ENCODE measurements at regions not wholly inside any gene's neighbourhood (a gene's known extent, or its start where the extent isn't known, plus 50 kb on each side); places are given as distances from the start of the nearest gene placed in this dataset.

DNA sequence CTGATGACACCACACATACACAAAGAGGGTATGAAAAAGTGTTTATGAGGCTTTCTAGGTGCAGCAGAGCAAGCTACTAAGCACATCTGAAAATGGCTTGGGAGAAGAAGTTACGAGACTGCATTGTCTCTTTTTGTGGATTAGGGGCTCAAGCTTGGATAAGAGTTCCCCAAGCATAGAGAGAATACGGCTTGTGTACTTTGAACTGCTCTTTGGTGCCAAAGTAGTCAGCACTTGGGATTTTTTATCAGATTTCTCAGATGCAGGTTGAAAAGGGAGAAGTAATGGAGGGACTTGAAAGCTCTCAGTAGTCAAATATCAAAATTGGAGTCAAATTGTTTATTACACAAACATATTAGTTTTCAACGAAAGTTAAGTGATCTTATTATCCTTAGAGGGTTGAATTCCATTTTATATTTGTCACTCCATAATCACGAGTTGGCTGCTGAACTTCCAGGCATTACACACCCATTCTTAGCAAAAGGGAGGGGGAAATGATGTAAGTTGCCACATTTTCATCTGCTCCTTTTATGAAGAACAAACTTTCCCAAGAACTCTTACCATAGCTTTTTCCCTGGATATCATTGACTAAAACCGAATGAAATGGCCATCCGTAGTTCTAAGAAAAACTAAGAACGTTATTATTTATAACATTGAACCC lies 1904.9 kb downstream of the PCDH7 start:
- Histone ChIP-seq H3K4me3 (ENCODE audit: low read length) (no peak overlapping the region), H3K36me3 (ENCODE audit: control insufficient read depth, insufficient read depth, low read length) (no peaks in the 10 kb centered on the region), H3K4me1 (ENCODE audit: control insufficient read depth, insufficient read depth, low read length) (no peaks in the 10 kb centered on the region), H3K9me3 (ENCODE audit: control insufficient read depth, insufficient read depth, low read length) (peaks cover 8% of the 10 kb centered on the region), H3K27ac (ENCODE audit: low read length) (no peak overlapping the region), H3K27me3 (ENCODE audit: control insufficient read depth, insufficient read depth, low read length) (no peaks in the 10 kb centered on the region)
- Mint-ChIP-seq H3K4me1 (no peaks in the 10 kb centered on the region), H3K9me3 (peaks cover 12 to 23% of the 10 kb centered on the region in 2 donors), H3K27ac (no peak overlapping the region), H3K4me3 (no peak overlapping the region), H3K27me3 (ENCODE audit: low read depth in 2 of 2) (no peaks in the 10 kb centered on the region), H3K36me3 (no peaks in the 10 kb centered on the region)
- WGBS (ENCODE audit: insufficient coverage), result 82% methylated on average over 3 of the region's 7 CpGs
- TF ChIP-seq CTCF (IDR thresholded peaks at IDR 0.05), result no peak
- intact Hi-C loops (cut with micrococcal nuclease), result no loop called here
- no peak for DNase-seq
- no peak for ATAC-seq

DNA sequence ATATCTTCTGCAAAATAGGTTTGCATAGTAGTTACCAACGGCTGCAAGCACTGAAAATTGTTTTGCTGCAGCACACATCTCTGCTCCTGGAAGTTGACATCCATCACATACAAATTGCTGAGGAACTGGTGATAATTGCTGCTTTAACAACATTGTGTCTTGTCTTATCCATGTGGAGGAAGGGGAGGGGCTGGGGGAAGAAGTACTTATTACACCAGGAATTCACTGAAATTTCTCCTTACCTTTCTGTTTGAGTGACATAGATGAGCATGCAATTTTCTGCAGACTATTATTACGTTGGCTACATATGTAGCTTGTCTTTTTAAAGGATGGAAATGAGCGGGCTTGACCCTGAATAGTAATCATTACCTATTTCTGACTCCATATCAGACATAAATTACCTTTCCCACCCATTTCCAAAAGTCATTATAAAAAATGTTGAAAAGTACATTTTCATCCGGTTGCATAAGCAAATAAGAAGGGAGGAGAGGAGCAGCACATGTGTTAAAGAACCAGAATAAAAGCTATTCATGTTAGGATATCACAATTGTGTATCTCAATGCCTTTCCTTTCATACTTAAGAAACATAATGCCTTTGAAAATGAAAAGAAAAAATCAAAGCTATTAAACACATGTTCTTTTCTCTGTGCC lies 1905.6 kb downstream of the PCDH7 start:
- H3K9me3 Mint-ChIP-seq, result peaks cover 12 to 23% of the 10 kb centered on the region in 2 donors
- no peak overlapping the region for H3K27ac ChIP-seq (ENCODE audit: low read length)
- WGBS (ENCODE audit: insufficient coverage), result 74% methylated on average over 3 of the region's 4 CpGs

GRCh38 chr4:32631831-32632230 lies 1911.7 kb downstream of the PCDH7 start:
- no peak for TF ChIP-seq CTCF (IDR thresholded peaks at IDR 0.05)
- H3K27ac ChIP-seq (ENCODE audit: low read length), result no peak overlapping the region
- Mint-ChIP-seq H3K9me3 (peaks cover 12 to 27% of the 10 kb centered on the region in 2 donors), H3K36me3 (no peaks in the 10 kb centered on the region), H3K27me3 (ENCODE audit: low read depth in 2 of 2) (no peaks in the 10 kb centered on the region), H3K4me1 (no peaks in the 10 kb centered on the region), H3K27ac (no peak overlapping the region), H3K4me3 (no peak overlapping the region)
- no peaks in the 10 kb centered on the region for H3K27me3 ChIP-seq (ENCODE audit: control insufficient read depth, insufficient read depth, low read length)
- no peak overlapping the region for H3K4me3 ChIP-seq (ENCODE audit: low read length)
- ATAC-seq, result no peak
- no peak for DNase-seq
- H3K4me1 ChIP-seq (ENCODE audit: control insufficient read depth, insufficient read depth, low read length), result no peaks in the 10 kb centered on the region
- intact Hi-C loops (cut with micrococcal nuclease), result no loop called here
- no peaks in the 10 kb centered on the region for H3K36me3 ChIP-seq (ENCODE audit: control insufficient read depth, insufficient read depth, low read length)
- peaks cover 5% of the 10 kb centered on the region for H3K9me3 ChIP-seq (ENCODE audit: control insufficient read depth, insufficient read depth, low read length)
- 79% methylated on average over 3 of the region's 3 CpGs for WGBS (ENCODE audit: insufficient coverage)

More for the DNA sequence above, 1905.6 kb downstream of the PCDH7 start:
- Mint-ChIP-seq H3K27ac (no peak overlapping the region), H3K27me3 (ENCODE audit: low read depth in 2 of 2) (no peaks in the 10 kb centered on the region), H3K4me1 (no peaks in the 10 kb centered on the region), H3K36me3 (no peaks in the 10 kb centered on the region), H3K4me3 (no peak overlapping the region)
- Histone ChIP-seq H3K9me3 (ENCODE audit: control insufficient read depth, insufficient read depth, low read length) (peaks cover 8% of the 10 kb centered on the region), H3K4me1 (ENCODE audit: control insufficient read depth, insufficient read depth, low read length) (no peaks in the 10 kb centered on the region), H3K4me3 (ENCODE audit: low read length) (no peak overlapping the region), H3K27me3 (ENCODE audit: control insufficient read depth, insufficient read depth, low read length) (no peaks in the 10 kb centered on the region), H3K36me3 (ENCODE audit: control insufficient read depth, insufficient read depth, low read length) (no peaks in the 10 kb centered on the region)
- no peak for TF ChIP-seq CTCF (IDR thresholded peaks at IDR 0.05)
- DNase-seq, result no peak
- intact Hi-C loops (cut with micrococcal nuclease), result no loop called here
- ATAC-seq, result no peak

Measured in natural killer cell (primary cell).